ENCODE measurements at regions not wholly inside any gene's neighbourhood (a gene's known extent, or its start where the extent isn't known, plus 50 kb on each side); places are given as distances from the start of the nearest gene placed in this dataset.

GRCh38 chr2:67108231-67108630 is 288.9 kb upstream of the ETAA1 start:
- Histone ChIP-seq H3K4me1 (ENCODE audit: control insufficient read depth in 1 of 2, insufficient read depth in 2 of 2, low read length in 2 of 2) (no peaks in the 10 kb centered on the region), H2BK5ac (ENCODE audit: low read depth, low read length, poor library complexity) (no peak overlapping the region), H4K91ac (ENCODE audit: low read depth, low read length) (no peak overlapping the region), H3K4me3 (ENCODE audit: low read depth, low read length) (no peak overlapping the region), H3K27me3 (ENCODE audit: insufficient read depth, low read length) (no peaks in the 10 kb centered on the region), H3K36me3 (ENCODE audit: control insufficient read depth in 1 of 2, insufficient read depth in 2 of 2, low read length in 2 of 2) (no peaks in the 10 kb centered on the region), H3K4me2 (ENCODE audit: low read length) (no peak overlapping the region), H3K27ac (ENCODE audit: low read depth, low read length) (no peak overlapping the region), H3K14ac (ENCODE audit: low read length) (no peak overlapping the region), H3K18ac (ENCODE audit: low read length) (no peak overlapping the region), H3K79me1 (ENCODE audit: low read length) (no peaks in the 10 kb centered on the region), H2AK5ac (ENCODE audit: low read length) (no peak overlapping the region), H3K79me2 (ENCODE audit: control insufficient read depth, insufficient read depth, low read length, poor library complexity) (no peaks in the 10 kb centered on the region), H3K4ac (ENCODE audit: low read depth, low read length) (no peak overlapping the region), H3K9ac (ENCODE audit: low read length) (no peak overlapping the region), H2BK12ac (ENCODE audit: low read length) (no peak overlapping the region), H2AFZ (ENCODE audit: insufficient read depth, low read length, poor library complexity) (no peak overlapping the region), H3K23ac (ENCODE audit: low read length) (no peak overlapping the region), H4K12ac (ENCODE audit: low read depth, low read length) (no peak overlapping the region), H2BK120ac (ENCODE audit: insufficient read depth, low read length, poor library complexity) (no peak overlapping the region), H3K9me3 (ENCODE audit: insufficient read depth, low read depth, low read length) (no peaks in the 10 kb centered on the region), H4K8ac (ENCODE audit: low read depth, low read length) (no peak overlapping the region)
- no CpG with 5 or more reads among the region's 2 CpGs for WGBS (ENCODE audit: extremely low coverage, insufficient coverage, insufficient read length)
- no peak for DNase-seq

DNA sequence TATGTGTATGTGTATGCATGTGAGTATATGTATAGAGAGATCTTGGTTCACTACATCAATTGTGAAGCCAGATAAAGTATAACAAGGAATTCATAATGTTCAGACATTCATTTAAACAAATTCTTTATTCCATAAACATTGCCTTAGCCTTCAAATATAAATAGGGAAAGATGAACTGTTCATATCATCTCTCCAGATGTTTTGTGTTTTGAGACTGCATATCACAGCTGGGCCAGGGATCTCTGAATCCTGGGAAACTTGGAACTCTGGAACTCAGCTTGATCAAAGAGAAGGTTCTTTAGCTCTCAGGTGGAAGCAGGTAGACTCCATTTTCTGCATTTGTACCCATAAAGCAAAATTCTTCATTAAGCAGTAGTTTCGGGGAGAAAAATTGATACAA is 272.6 kb upstream of the ETAA1 start:
- Histone ChIP-seq H3K23ac (ENCODE audit: low read length) (no peak overlapping the region), H3K36me3 (ENCODE audit: control insufficient read depth in 1 of 2, insufficient read depth in 2 of 2, low read length in 2 of 2) (no peaks in the 10 kb centered on the region), H3K14ac (ENCODE audit: low read length) (no peak overlapping the region), H2BK12ac (ENCODE audit: low read length) (no peak overlapping the region), H3K9ac (ENCODE audit: low read length) (no peak overlapping the region), H3K4me2 (ENCODE audit: low read length) (no peak overlapping the region), H3K4me1 (ENCODE audit: control insufficient read depth in 1 of 2, insufficient read depth in 2 of 2, low read length in 2 of 2) (no peaks in the 10 kb centered on the region), H3K4me3 (ENCODE audit: low read depth, low read length) (no peak overlapping the region), H3K18ac (ENCODE audit: low read length) (no peak overlapping the region), H3K27me3 (ENCODE audit: insufficient read depth, low read length) (no peaks in the 10 kb centered on the region), H2AK5ac (ENCODE audit: low read length) (no peak overlapping the region), H4K12ac (ENCODE audit: low read depth, low read length) (no peak overlapping the region), H2AFZ (ENCODE audit: insufficient read depth, low read length, poor library complexity) (no peak overlapping the region), H4K91ac (ENCODE audit: low read depth, low read length) (no peak overlapping the region), H4K8ac (ENCODE audit: low read depth, low read length) (no peak overlapping the region), H2BK5ac (ENCODE audit: low read depth, low read length, poor library complexity) (no peak overlapping the region), H3K27ac (ENCODE audit: low read depth, low read length) (no peak overlapping the region), H3K4ac (ENCODE audit: low read depth, low read length) (no peak overlapping the region), H3K79me1 (ENCODE audit: low read length) (no peaks in the 10 kb centered on the region), H3K79me2 (ENCODE audit: control insufficient read depth, insufficient read depth, low read length, poor library complexity) (no peaks in the 10 kb centered on the region), H3K9me3 (ENCODE audit: insufficient read depth, low read depth, low read length) (no peaks in the 10 kb centered on the region), H2BK120ac (ENCODE audit: insufficient read depth, low read length, poor library complexity) (no peak overlapping the region)
- no CpG with 5 or more reads among the region's 1 CpG for WGBS (ENCODE audit: extremely low coverage, insufficient coverage, insufficient read length)
- no peak for DNase-seq

DNA sequence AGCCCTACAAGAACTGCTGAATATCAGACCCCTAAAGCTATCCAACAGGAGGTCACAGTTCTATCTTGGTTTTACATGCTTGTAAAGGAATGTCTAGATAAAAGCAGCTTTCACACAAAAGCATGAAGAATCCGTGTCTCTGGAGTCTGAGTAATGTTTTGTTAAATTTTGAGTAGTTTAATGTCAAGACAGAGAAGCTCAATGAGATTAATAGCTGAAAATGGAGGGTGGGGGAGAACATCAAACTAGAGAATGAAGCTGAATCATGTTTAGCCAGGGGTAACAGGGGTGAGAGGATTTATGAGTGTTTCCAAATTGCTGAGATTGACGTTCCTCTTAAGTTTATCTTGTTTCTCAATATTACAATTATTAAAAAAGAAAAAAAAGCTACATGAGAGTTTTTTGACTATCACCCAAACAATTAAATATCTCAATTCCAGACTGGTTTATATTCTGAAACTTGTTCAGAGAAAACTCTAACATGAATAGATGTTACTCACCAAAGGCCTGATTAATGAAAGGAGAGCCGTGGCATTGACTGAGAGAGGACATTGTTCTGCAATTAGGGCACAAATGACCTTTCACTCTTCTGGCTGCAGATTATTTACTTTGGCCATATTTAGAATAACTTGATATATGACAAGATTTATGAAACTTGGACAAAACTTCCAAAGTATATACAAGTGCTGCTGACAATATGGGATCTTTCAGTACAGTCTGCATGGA is 266.4 kb upstream of the ETAA1 start:
- Histone ChIP-seq H3K9me3 (ENCODE audit: insufficient read depth, low read depth, low read length) (no peaks in the 10 kb centered on the region), H4K12ac (ENCODE audit: low read depth, low read length) (no peak overlapping the region), H3K4me1 (ENCODE audit: control insufficient read depth in 1 of 2, insufficient read depth in 2 of 2, low read length in 2 of 2) (no peaks in the 10 kb centered on the region), H3K36me3 (ENCODE audit: control insufficient read depth in 1 of 2, insufficient read depth in 2 of 2, low read length in 2 of 2) (no peaks in the 10 kb centered on the region), H2AK5ac (ENCODE audit: low read length) (no peak overlapping the region), H3K18ac (ENCODE audit: low read length) (no peak overlapping the region), H3K27me3 (ENCODE audit: insufficient read depth, low read length) (no peaks in the 10 kb centered on the region), H3K4ac (ENCODE audit: low read depth, low read length) (no peak overlapping the region), H3K14ac (ENCODE audit: low read length) (no peak overlapping the region), H2BK12ac (ENCODE audit: low read length) (no peak overlapping the region), H2BK5ac (ENCODE audit: low read depth, low read length, poor library complexity) (no peak overlapping the region), H4K8ac (ENCODE audit: low read depth, low read length) (no peak overlapping the region), H4K91ac (ENCODE audit: low read depth, low read length) (no peak overlapping the region), H3K79me1 (ENCODE audit: low read length) (no peaks in the 10 kb centered on the region), H3K9ac (ENCODE audit: low read length) (no peak overlapping the region), H3K4me2 (ENCODE audit: low read length) (no peak overlapping the region), H3K4me3 (ENCODE audit: low read depth, low read length) (no peak overlapping the region), H3K23ac (ENCODE audit: low read length) (no peak overlapping the region), H2BK120ac (ENCODE audit: insufficient read depth, low read length, poor library complexity) (no peak overlapping the region), H2AFZ (ENCODE audit: insufficient read depth, low read length, poor library complexity) (no peak overlapping the region), H3K27ac (ENCODE audit: low read depth, low read length) (no peak overlapping the region), H3K79me2 (ENCODE audit: control insufficient read depth, insufficient read depth, low read length, poor library complexity) (no peaks in the 10 kb centered on the region)
- DNase-seq, result no peak
- no CpG with 5 or more reads among the region's 3 CpGs for WGBS (ENCODE audit: extremely low coverage, insufficient coverage, insufficient read length)

- Histone ChIP-seq H2BK5ac (ENCODE audit: low read depth, low read length, poor library complexity) (no peak overlapping the region), H2AFZ (ENCODE audit: insufficient read depth, low read length, poor library complexity) (no peak overlapping the region), H3K4me1 (ENCODE audit: control insufficient read depth in 1 of 2, insufficient read depth in 2 of 2, low read length in 2 of 2) (no peaks in the 10 kb centered on the region), H3K79me1 (ENCODE audit: low read length) (no peaks in the 10 kb centered on the region), H3K9ac (ENCODE audit: low read length) (no peak overlapping the region), H3K18ac (ENCODE audit: low read length) (no peak overlapping the region), H3K4me3 (ENCODE audit: low read depth, low read length) (no peak overlapping the region), H2BK12ac (ENCODE audit: low read length) (no peak overlapping the region), H3K27me3 (ENCODE audit: insufficient read depth, low read length) (no peaks in the 10 kb centered on the region), H3K14ac (ENCODE audit: low read length) (no peak overlapping the region), H2BK120ac (ENCODE audit: insufficient read depth, low read length, poor library complexity) (no peak overlapping the region), H3K36me3 (ENCODE audit: control insufficient read depth in 1 of 2, insufficient read depth in 2 of 2, low read length in 2 of 2) (no peaks in the 10 kb centered on the region), H4K12ac (ENCODE audit: low read depth, low read length) (no peak overlapping the region), H3K4me2 (ENCODE audit: low read length) (no peak overlapping the region), H3K27ac (ENCODE audit: low read depth, low read length) (no peak overlapping the region), H3K4ac (ENCODE audit: low read depth, low read length) (no peak overlapping the region), H4K91ac (ENCODE audit: low read depth, low read length) (no peak overlapping the region), H3K9me3 (ENCODE audit: insufficient read depth, low read depth, low read length) (no peaks in the 10 kb centered on the region), H2AK5ac (ENCODE audit: low read length) (no peak overlapping the region), H3K23ac (ENCODE audit: low read length) (no peak overlapping the region), H3K79me2 (ENCODE audit: control insufficient read depth, insufficient read depth, low read length, poor library complexity) (no peaks in the 10 kb centered on the region), H4K8ac (ENCODE audit: low read depth, low read length) (no peak overlapping the region)
- no CpG with 5 or more reads among the region's 3 CpGs for WGBS (ENCODE audit: extremely low coverage, insufficient coverage, insufficient read length)
- no peak for DNase-seq
Observed at GRCh38 chr2:67131257-67131609, 265.9 kb upstream of the ETAA1 start.
